Neural crest cell (in vitro differentiated cells): ENCODE measurements at regions not wholly inside any gene's neighbourhood (a gene's known extent, or its start where the extent isn't known, plus 50 kb on each side); places are given as distances from the start of the nearest gene placed in this dataset.

Experiments used
- DNase-seq: peaks from one replicate; pipeline ENCODE4 v3.0.0; 2021; ENCODE audit warnings: low read depth, mixed read lengths, low spot score
- H3K27ac Mint-ChIP-seq: one replicate; pipeline ENCODE4 v1.8.0; 2021; ENCODE audit warnings: mild to moderate bottlenecking, mixed read lengths; ENCODE audit not compliant: unreplicated experiment
- H3K27me3 Mint-ChIP-seq: 2 replicates; pipeline ENCODE4 v1.8.0; 2021; ENCODE audit warnings: low read depth, mild to moderate bottlenecking, mixed read lengths
- H3K36me3 Mint-ChIP-seq: 2 replicates; pipeline ENCODE4 v1.8.0; 2021; ENCODE audit warnings: low read depth, mild to moderate bottlenecking, mixed read lengths
- H3K4me1 Mint-ChIP-seq: 2 replicates; pipeline ENCODE4 v1.8.0; 2021; ENCODE audit warnings: mixed read lengths
- H3K4me3 Mint-ChIP-seq: one replicate; pipeline ENCODE4 v1.8.0; 2021; ENCODE audit warnings: mild to moderate bottlenecking, mixed read lengths
- H3K9me3 Mint-ChIP-seq: 2 replicates; pipeline ENCODE4 v1.8.0; 2021; ENCODE audit warnings: mixed read lengths
- CTCF ChIP-seq: fragments of 200-600 bp; sonication (generic); conservative IDR thresholded peaks from 2 replicates; pipeline ENCODE4 v1.5.0; 2021; ENCODE audit warnings: antibody characterized with exemption, mild to moderate bottlenecking

- TF ChIP-seq CTCF, result no peak
- H3K4me1 Mint-ChIP-seq, result peaks cover 27% of the 10 kb centered on the region
These were observed 317.4 kb upstream of the COBL start for GRCh38 chr7:51634025-51634424.

GRCh38 chr7:51633596-51633995 is 317.0 kb upstream of the COBL start:
- peak overlapping the region; percentile 40 for H3K27ac Mint-ChIP-seq
- no peak for DNase-seq
- no peaks in the 10 kb centered on the region for H3K27me3 Mint-ChIP-seq
- H3K9me3 Mint-ChIP-seq, result peaks cover 4% of the 10 kb centered on the region
- no peak overlapping the region for H3K4me3 Mint-ChIP-seq
- H3K36me3 Mint-ChIP-seq, result no peaks in the 10 kb centered on the region
- no peak for TF ChIP-seq CTCF
- peaks cover 27% of the 10 kb centered on the region for H3K4me1 Mint-ChIP-seq

More at GRCh38 chr7:51634025-51634424, 317.4 kb upstream of the COBL start:
- Mint-ChIP-seq H3K36me3 (no peaks in the 10 kb centered on the region), H3K27ac (no peak overlapping the region), H3K27me3 (no peaks in the 10 kb centered on the region), H3K9me3 (peaks cover 4% of the 10 kb centered on the region), H3K4me3 (no peak overlapping the region)
- no peak for DNase-seq

- TF ChIP-seq CTCF, result no peak
- H3K27me3 Mint-ChIP-seq, result no peaks in the 10 kb centered on the region
- no peak overlapping the region for H3K27ac Mint-ChIP-seq
- no peaks in the 10 kb centered on the region for H3K36me3 Mint-ChIP-seq
- H3K4me3 Mint-ChIP-seq, result no peak overlapping the region
- peaks cover 4% of the 10 kb centered on the region for H3K9me3 Mint-ChIP-seq
- H3K4me1 Mint-ChIP-seq, result peaks cover 27% of the 10 kb centered on the region
- DNase-seq, result no peak
These were observed 316.4 kb upstream of the COBL start for GRCh38 chr7:51633006-51633405.

- no peaks in the 10 kb centered on the region for H3K27me3 Mint-ChIP-seq
- no peak overlapping the region for H3K4me3 Mint-ChIP-seq
- no peak for TF ChIP-seq CTCF
- DNase-seq, result no peak
- H3K4me1 Mint-ChIP-seq, result peaks cover 20% of the 10 kb centered on the region
- H3K9me3 Mint-ChIP-seq, result no peaks in the 10 kb centered on the region
- no peak overlapping the region for H3K27ac Mint-ChIP-seq
- no peaks in the 10 kb centered on the region for H3K36me3 Mint-ChIP-seq
These were observed 314.3 kb upstream of the COBL start for GRCh38 chr7:51630933-51631332.

GRCh38 chr7:51629206-51629605 is 312.6 kb upstream of the COBL start:
- DNase-seq, result no peak
- Mint-ChIP-seq H3K36me3 (no peaks in the 10 kb centered on the region), H3K4me1 (peaks cover 13% of the 10 kb centered on the region), H3K9me3 (no peaks in the 10 kb centered on the region), H3K27me3 (no peaks in the 10 kb centered on the region), H3K4me3 (no peak overlapping the region), H3K27ac (no peak overlapping the region)
- TF ChIP-seq CTCF, result no peak

- H3K27me3 Mint-ChIP-seq, result no peaks in the 10 kb centered on the region
- H3K27ac Mint-ChIP-seq, result no peak overlapping the region
- peaks cover 7% of the 10 kb centered on the region for H3K9me3 Mint-ChIP-seq
- no peak for TF ChIP-seq CTCF
- H3K4me1 Mint-ChIP-seq, result peaks cover 8% of the 10 kb centered on the region
- no peak overlapping the region for H3K4me3 Mint-ChIP-seq
- no peak for DNase-seq
- peaks cover 4% of the 10 kb centered on the region for H3K36me3 Mint-ChIP-seq
These were observed 305.3 kb upstream of the COBL start for GRCh38 chr7:51621956-51622355.
